Keratinocyte (primary cell): ENCODE measurements at regions not wholly inside any gene's neighbourhood (a gene's known extent, or its start where the extent isn't known, plus 50 kb on each side); places are given as distances from the start of the nearest gene placed in this dataset.

ENCODE experiments used
- DNase-seq: peaks from one replicate; pipeline ENCODE4 v3.0.0-alpha.2; 2011; ENCODE audit warnings: low read depth, missing footprints, low spot score
- FAIRE-seq: peaks from 2 replicates; lab custom pipeline; 2011; peaks lifted over from hg19 to GRCh38; lab: Jason Lieb, UNC
- H2AFZ ChIP-seq: 2 replicates; pipeline ENCODE4 v1.6.0; 2012; ENCODE audit warnings: low read length, control low read depth, inconsistent platforms; ENCODE audit not compliant: control insufficient read depth
- H3K27ac ChIP-seq: 2 replicates; pipeline ENCODE4 v1.5.1; 2011; ENCODE audit warnings: low read length; ENCODE audit not compliant: control insufficient read depth, insufficient read depth
- H3K27me3 ChIP-seq: 3 replicates; pipeline ENCODE4 v1.6.0; 2011; ENCODE audit warnings: low read length; ENCODE audit not compliant: control insufficient read depth, insufficient read depth; ENCODE audit errors: extremely low read depth
- H3K36me3 ChIP-seq, 2 experiments: 2 replicates in 1 of 2; 3 replicates in 1 of 2; pipeline ENCODE4 v1.5.1; 2011; ENCODE audit warnings: low read length in 2 of 2, mild to moderate bottlenecking in 1 of 2; ENCODE audit not compliant: control insufficient read depth in 2 of 2, insufficient read depth in 2 of 2; ENCODE audit errors: extremely low read depth in 1 of 2
- H3K4me1 ChIP-seq: 3 replicates; pipeline ENCODE4 v1.5.1; 2011; ENCODE audit warnings: low read length; ENCODE audit not compliant: control insufficient read depth, insufficient read depth; ENCODE audit errors: extremely low read depth
- H3K4me2 ChIP-seq: 3 replicates; pipeline ENCODE4 v1.6.0; 2011; ENCODE audit warnings: low read depth, low read length; ENCODE audit not compliant: control insufficient read depth, insufficient read depth; ENCODE audit errors: extremely low read depth
- H3K4me3 ChIP-seq, 3 experiments: fragments of 200-600 bp in 1 of 3; sonication (generic) in 1 of 3; 2 replicates in 2 of 3; 3 replicates in 1 of 3; pipeline ENCODE4 v1.5.1; 2011 to 2016; ENCODE audit warnings: low read length in 3 of 3, mild to moderate bottlenecking in 3 of 3, control low read depth in 2 of 3, inconsistent platforms in 1 of 3, low read depth in 1 of 3, mixed read lengths in 1 of 3, mixed run types in 1 of 3, moderate library complexity in 1 of 3; ENCODE audit not compliant: control insufficient read depth in 2 of 3, insufficient read depth in 2 of 3; ENCODE audit errors: extremely low read depth in 1 of 3
- H3K79me2 ChIP-seq: 2 replicates; pipeline ENCODE4 v1.6.0; 2012; ENCODE audit warnings: low read length; ENCODE audit not compliant: control insufficient read depth, insufficient read depth
- H3K9ac ChIP-seq: 3 replicates; pipeline ENCODE4 v1.6.0; 2011; ENCODE audit warnings: low read length; ENCODE audit not compliant: control insufficient read depth, insufficient read depth; ENCODE audit errors: extremely low read depth
- H3K9me1 ChIP-seq: 3 replicates; pipeline ENCODE4 v1.6.0; 2011; ENCODE audit warnings: low read length; ENCODE audit not compliant: control insufficient read depth, insufficient read depth; ENCODE audit errors: extremely low read depth
- H3K9me3 ChIP-seq: 2 replicates; pipeline ENCODE4 v1.5.1; 2012; ENCODE audit warnings: low read depth, low read length; ENCODE audit not compliant: control insufficient read depth
- H4K20me1 ChIP-seq: 3 replicates; pipeline ENCODE4 v1.6.0; 2011; ENCODE audit warnings: low read length; ENCODE audit not compliant: control insufficient read depth, insufficient read depth; ENCODE audit errors: extremely low read depth
- CTCF ChIP-seq, 3 experiments: IDR thresholded peaks in 1 of 3; conservative IDR thresholded peaks in 1 of 3; optimal IDR thresholded peaks in 1 of 3; 2 replicates in 2 of 3; 3 replicates in 1 of 3; pipeline versions ENCODE3 to v1.5.1; 2011; ENCODE audit warnings: low read length in 3 of 3, mild to moderate bottlenecking in 3 of 3, moderate library complexity in 2 of 3, control low read depth in 1 of 3, inconsistent platforms in 1 of 3; ENCODE audit not compliant: insufficient read depth in 2 of 3; ENCODE audit errors: extremely low read depth in 1 of 3
- EZH2 ChIP-seq: IDR thresholded peaks from one replicate; pipeline ENCODE4 v1.6.1; 2012; ENCODE audit warnings: inconsistent platforms, mild to moderate bottlenecking, low read length, moderate library complexity
- dilution Hi-C: fragments of 300-500 bp; cut with MboI; formaldehyde crosslinking; loops from one replicate; pipeline ENCODE4 v1.7.0; 2020; ENCODE audit warnings: low sequenced_read_pairs; ENCODE audit not compliant: extremely low pct_ligation_motif_present

GRCh38 chr7:89514970-89515369, 639.3 kb upstream of the STEAP1 start:
- Histone ChIP-seq H3K9me1 (no peaks in the 10 kb centered on the region), H3K9ac (no peak overlapping the region), H3K4me1 (no peaks in the 10 kb centered on the region), H3K27me3 (no peaks in the 10 kb centered on the region), H3K36me3 (no peaks in the 10 kb centered on the region), H2AFZ (no peak overlapping the region), H4K20me1 (no peaks in the 10 kb centered on the region), H3K4me2 (no peak overlapping the region), H3K27ac (no peak overlapping the region), H3K79me2 (no peaks in the 10 kb centered on the region), H3K9me3 (no peaks in the 10 kb centered on the region), H3K4me3 (no peak overlapping the region)
- DNase-seq (no peak), FAIRE-seq (no peak)
- dilution Hi-C loops, result no loop called here
- no peak for TF ChIP-seq CTCF (optimal IDR thresholded peaks at IDR 0.05 in 1 of 3, IDR thresholded peaks at IDR 0.05 in 1 of 3, conservative IDR thresholded peaks at IDR 0.05 in 1 of 3; ENCODE audit: extremely low read depth in 1 of 3, insufficient read depth in 2 of 3, low read length in 3 of 3)
- TF ChIP-seq EZH2, result no peak

DNA sequence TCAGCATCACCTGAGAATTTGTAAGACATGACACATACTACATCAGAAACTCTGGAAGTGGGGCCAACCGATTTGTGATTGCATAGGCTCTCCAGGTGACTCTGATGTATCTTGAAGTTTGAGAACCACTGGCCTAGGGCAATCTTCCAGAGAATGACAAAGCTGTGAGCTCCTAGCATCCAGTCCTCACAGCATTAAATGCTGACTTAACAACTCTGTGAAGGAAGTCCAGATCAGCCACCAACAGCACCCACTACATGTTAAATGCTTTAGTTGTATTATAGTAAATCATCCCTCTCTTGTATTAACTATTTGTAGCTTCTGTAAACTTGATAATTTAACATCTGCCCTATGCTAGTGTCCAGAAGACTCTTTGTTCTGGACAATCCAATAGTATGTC, 636.5 kb upstream of the STEAP1 start:
- dilution Hi-C loops, result no loop called here

More for the DNA sequence above, 636.5 kb upstream of the STEAP1 start:
- Histone ChIP-seq H2AFZ (no peak overlapping the region), H3K27ac (no peak overlapping the region), H3K9ac (no peak overlapping the region), H3K4me3 (no peak overlapping the region), H4K20me1 (no peaks in the 10 kb centered on the region), H3K27me3 (no peaks in the 10 kb centered on the region), H3K4me1 (no peaks in the 10 kb centered on the region), H3K79me2 (no peaks in the 10 kb centered on the region), H3K9me3 (no peaks in the 10 kb centered on the region), H3K36me3 (no peaks in the 10 kb centered on the region), H3K9me1 (no peaks in the 10 kb centered on the region), H3K4me2 (no peak overlapping the region)
- no peak for FAIRE-seq
- no peak for DNase-seq
- no peak for TF ChIP-seq CTCF (optimal IDR thresholded peaks at IDR 0.05 in 1 of 3, IDR thresholded peaks at IDR 0.05 in 1 of 3, conservative IDR thresholded peaks at IDR 0.05 in 1 of 3; ENCODE audit: extremely low read depth in 1 of 3, insufficient read depth in 2 of 3, low read length in 3 of 3)
- TF ChIP-seq EZH2, result no peak
